Colonic mucosa (tissue), 4 donors: ENCODE measurements at regions not wholly inside any gene's neighbourhood (a gene's known extent, or its start where the extent isn't known, plus 50 kb on each side); places are given as distances from the start of the nearest gene placed in this dataset.

ENCODE experiments used
- DNase-seq: peaks from one replicate; pipeline ENCODE4 v3.0.0-alpha.2; 2020
- H3K27ac ChIP-seq: fragments of 200-600 bp; one replicate; pipeline ENCODE4 v1.8.0; 2021
- H3K27me3 ChIP-seq: fragments of 200-600 bp; one replicate; pipeline ENCODE4 v1.8.0; 2021
- H3K36me3 ChIP-seq: fragments of 200-600 bp; one replicate; pipeline ENCODE4 v1.8.0; 2021
- H3K4me1 ChIP-seq: fragments of 200-600 bp; one replicate; pipeline ENCODE4 v1.8.0; 2021; ENCODE audit warnings: mild to moderate bottlenecking
- H3K4me3 ChIP-seq: fragments of 200-600 bp; one replicate; pipeline ENCODE4 v1.8.0; 2021
- H3K9ac ChIP-seq, 2 donors: one replicate each; pipeline ENCODE4 v1.7.0; 2013; ENCODE audit warnings: control low read depth in 2 of 2, low read depth in 2 of 2, low read length in 2 of 2
- H3K9me3 ChIP-seq: fragments of 200-600 bp; one replicate; pipeline ENCODE4 v1.8.0; 2021
- CTCF ChIP-seq: fragments of 200-600 bp; IDR thresholded peaks from one replicate; pipeline ENCODE4 v1.8.0; 2022; ENCODE audit warnings: antibody characterized with exemption, mild to moderate bottlenecking
- intact Hi-C: fragments of 100-400 bp; cut with DNase I; formaldehyde crosslinking; loops from one replicate; pipeline ENCODE4 v1.14.1; 2022
- donor health status: healthy.
- donor health status: DM: no; HTN: no; CAD: no.
- donor health status: DM: no; HTN: no; CAD: no.

- no peak overlapping the region for H3K4me3 ChIP-seq
These were observed 439.4 kb upstream of the PFKP start for GRCh38 chr10:2627969-2628368.

GRCh38 chr10:2625094-2625493, 442.3 kb upstream of the PFKP start:
- Histone ChIP-seq H3K4me3 (no peak overlapping the region), H3K4me1 (no peaks in the 10 kb centered on the region), H3K27me3 (no peaks in the 10 kb centered on the region), H3K36me3 (no peaks in the 10 kb centered on the region), H3K27ac (no peak overlapping the region), H3K9ac (no peak overlapping the region), H3K9me3 (no peaks in the 10 kb centered on the region)
- no peak for TF ChIP-seq CTCF
- no peak for DNase-seq
- intact Hi-C loops = no loop called here

More at GRCh38 chr10:2627969-2628368, 439.4 kb upstream of the PFKP start:
- Histone ChIP-seq H3K36me3 (no peaks in the 10 kb centered on the region), H3K9me3 (no peaks in the 10 kb centered on the region), H3K4me1 (no peaks in the 10 kb centered on the region), H3K27ac (no peak overlapping the region), H3K27me3 (no peaks in the 10 kb centered on the region), H3K9ac (no peak overlapping the region)
- DNase-seq = no peak
- no peak for TF ChIP-seq CTCF
- intact Hi-C loops = no loop called here

- intact Hi-C loops = no loop called here
- H3K36me3 ChIP-seq = no peaks in the 10 kb centered on the region
- no peak overlapping the region for H3K4me3 ChIP-seq
- no peak overlapping the region for H3K9ac ChIP-seq
- H3K27ac ChIP-seq = no peak overlapping the region
- H3K9me3 ChIP-seq = no peaks in the 10 kb centered on the region
- no peaks in the 10 kb centered on the region for H3K4me1 ChIP-seq
- no peaks in the 10 kb centered on the region for H3K27me3 ChIP-seq
- no peak for TF ChIP-seq CTCF
- DNase-seq = no peak
These were observed 443.6 kb upstream of the PFKP start for GRCh38 chr10:2623675-2624274.

GRCh38 chr10:2620827-2621521, 446.4 kb upstream of the PFKP start:
- no peak overlapping the region for H3K9ac ChIP-seq
- no peaks in the 10 kb centered on the region for H3K27me3 ChIP-seq
- H3K27ac ChIP-seq = no peak overlapping the region
- DNase-seq = no peak
- H3K36me3 ChIP-seq = no peaks in the 10 kb centered on the region
- intact Hi-C loops = no loop called here
- no peaks in the 10 kb centered on the region for H3K4me1 ChIP-seq
- no peaks in the 10 kb centered on the region for H3K9me3 ChIP-seq
- H3K4me3 ChIP-seq = no peak overlapping the region
- no peak for TF ChIP-seq CTCF

GRCh38 chr10:2619916-2620315, 447.4 kb upstream of the PFKP start:
- no peak overlapping the region for H3K4me3 ChIP-seq
- H3K9ac ChIP-seq = no peak overlapping the region
- H3K9me3 ChIP-seq = no peaks in the 10 kb centered on the region
- H3K4me1 ChIP-seq = no peaks in the 10 kb centered on the region
- intact Hi-C loops = no loop called here
- no peak for DNase-seq
- H3K27me3 ChIP-seq = no peaks in the 10 kb centered on the region
- TF ChIP-seq CTCF = no peak
- H3K27ac ChIP-seq = no peak overlapping the region
- H3K36me3 ChIP-seq = no peaks in the 10 kb centered on the region
